ENCODE measurements at regions not wholly inside any gene's neighbourhood (a gene's known extent, or its start where the extent isn't known, plus 50 kb on each side); places are given as distances from the start of the nearest gene placed in this dataset.
"Not testable (repeated sequence)": the region's sequence is repeated elsewhere in the genome, so short reads cannot be mapped to it uniquely, and the experiment has no call there.

GRCh38 chr17:83014940-83015910 lies 64.2 kb upstream of the METRNL start:
- DNase-seq = no peak
- intact Hi-C loops (cut with DNase I) = no loop called here
- no peak for ATAC-seq

GRCh38 chr17:83018658-83019193 lies 60.7 kb upstream of the METRNL start:
- DNase-seq = no peak
- intact Hi-C loops (cut with DNase I) = no loop called here

DNA sequence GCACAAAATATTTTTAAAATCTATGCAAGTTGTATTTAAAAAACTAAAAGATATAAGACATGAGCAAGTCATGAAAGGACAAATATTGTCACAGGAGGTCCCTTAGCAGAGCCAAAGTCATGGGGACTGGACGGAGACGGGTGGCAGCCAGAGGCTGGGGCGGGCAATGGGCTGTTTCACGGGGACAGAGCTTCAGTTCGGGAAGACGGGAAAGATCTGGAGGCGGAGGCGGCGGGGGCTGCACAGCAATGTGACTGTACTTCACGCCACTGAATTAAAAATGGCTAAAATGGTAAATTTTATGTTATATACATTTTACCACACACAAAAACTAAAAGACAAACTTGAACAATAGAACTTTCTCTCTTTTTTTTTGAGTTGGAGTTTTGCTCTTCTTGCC lies 60.0 kb upstream of the METRNL start:
- ATAC-seq = no peak
- no peak for DNase-seq
- intact Hi-C loops (cut with DNase I) = no loop called here

More at GRCh38 chr17:83018658-83019193, 60.7 kb upstream of the METRNL start:
- ATAC-seq = no peak

GRCh38 chr17:83024218-83024971 lies 55.0 kb upstream of the METRNL start:
- DNase-seq (no peak), ATAC-seq (no peak)
- intact Hi-C loops (cut with DNase I) = no loop called here

- no peak for ATAC-seq
- intact Hi-C loops (cut with DNase I) = no loop called here
- no peak for DNase-seq
These were observed 53.7 kb upstream of the METRNL start for GRCh38 chr17:83025636-83026280.

DNA sequence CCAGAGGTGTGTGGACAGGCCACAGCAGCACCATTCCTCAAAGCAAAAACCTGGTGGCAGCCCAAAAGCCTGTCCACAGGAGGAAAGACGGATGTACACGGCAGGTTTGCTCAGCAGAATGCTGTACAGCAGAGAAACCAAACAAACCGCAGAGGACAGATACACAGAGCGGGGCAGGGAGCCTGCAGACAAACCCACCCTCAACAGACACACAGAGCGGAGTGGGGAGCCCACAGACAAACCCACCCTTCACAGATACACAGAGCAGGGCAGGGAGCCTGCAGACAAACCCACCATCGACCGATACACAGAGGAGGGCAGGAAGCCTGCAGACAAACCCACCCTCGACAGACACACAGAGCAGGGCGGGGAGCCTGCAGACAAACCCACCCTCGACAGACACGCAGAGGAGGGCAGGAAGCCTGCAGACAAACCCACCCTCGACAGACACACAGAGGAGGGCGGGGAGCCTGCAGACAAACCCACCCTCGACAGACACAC lies 53.0 kb upstream of the METRNL start:
- intact Hi-C loops (cut with DNase I) = no loop called here
- DNase-seq (no peak), ATAC-seq (no peak)

DNA sequence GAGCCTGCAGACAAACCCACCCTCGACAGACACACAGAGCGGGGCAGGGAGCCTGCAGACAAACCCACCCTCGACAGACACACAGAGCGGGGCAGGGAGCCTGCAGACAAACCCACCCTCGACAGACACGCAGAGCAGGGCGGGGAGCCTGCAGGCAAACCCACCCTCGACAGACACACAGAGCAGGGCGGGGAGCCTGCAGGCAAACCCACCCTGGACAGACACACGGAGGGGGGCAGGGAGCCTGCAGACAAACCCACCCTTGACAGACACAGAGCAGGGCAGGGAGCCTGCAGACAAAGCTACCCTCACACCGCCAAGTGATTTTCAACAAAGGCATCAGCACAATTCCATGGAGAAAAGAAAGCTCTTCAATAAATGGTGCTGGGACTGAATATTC lies 52.5 kb upstream of the METRNL start:
- intact Hi-C loops (cut with DNase I); DNase-seq; ATAC-seq: not testable (repeated sequence)

GRCh38 chr17:83028851-83029250 lies 50.6 kb upstream of the METRNL start:
- ATAC-seq = no peak
- intact Hi-C loops (cut with DNase I) = no loop called here
- no peak for DNase-seq

- ATAC-seq = no peak
- intact Hi-C loops (cut with DNase I) = no loop called here
- DNase-seq = no peak
These were observed 49.8 kb upstream of the METRNL start for GRCh38 chr17:83029571-83029970.

Measured in left cardiac atrium (tissue), 4 donors.